Karpas-422 (cell line): ENCODE measurements at regions not wholly inside any gene's neighbourhood (a gene's known extent, or its start where the extent isn't known, plus 50 kb on each side); places are given as distances from the start of the nearest gene placed in this dataset.

ENCODE experiments used
- DNase-seq: peaks from one replicate; pipeline ENCODE4 v3.0.0-alpha.2; 2015
- H2AFZ ChIP-seq: fragments of 200-600 bp; sonication (generic); 2 replicates; pipeline ENCODE4 v1.6.1; 2014; ENCODE audit warnings: antibody characterized with exemption, low read length, mixed read lengths
- H3K27ac ChIP-seq: fragments of 200-600 bp; sonication (generic); 2 replicates; pipeline ENCODE4 v1.5.1; 2014; ENCODE audit warnings: mild to moderate bottlenecking, low read length, moderate library complexity
- H3K27me3 ChIP-seq: fragments of 200-600 bp; sonication (generic); 2 replicates; pipeline ENCODE4 v1.6.1; 2014; ENCODE audit warnings: low read length, mixed read lengths
- H3K36me3 ChIP-seq: fragments of 200-600 bp; sonication (generic); 2 replicates; pipeline ENCODE4 v1.6.1; 2014; ENCODE audit warnings: low read length, mixed read lengths; ENCODE audit not compliant: insufficient read depth
- H3K4me1 ChIP-seq: fragments of 200-600 bp; sonication (generic); 2 replicates; pipeline ENCODE4 v1.6.1; 2014; ENCODE audit warnings: mild to moderate bottlenecking, low read length, mixed read lengths
- H3K4me2 ChIP-seq: fragments of 200-600 bp; sonication (generic); 2 replicates; pipeline ENCODE4 v1.6.1; 2014; ENCODE audit warnings: low read length, low read depth, mild to moderate bottlenecking; ENCODE audit not compliant: poor library complexity, severe bottlenecking
- H3K4me3 ChIP-seq: fragments of 200-600 bp; sonication (generic); 2 replicates; pipeline ENCODE4 v1.5.1; 2014; ENCODE audit warnings: mild to moderate bottlenecking, antibody characterized with exemption, low read length, mixed read lengths
- H3K79me2 ChIP-seq: fragments of 200-600 bp; sonication (generic); 2 replicates; pipeline ENCODE4 v1.6.1; 2014; ENCODE audit warnings: mild to moderate bottlenecking, low read length, mixed read lengths
- H3K9ac ChIP-seq: fragments of 200-600 bp; sonication (generic); 2 replicates; pipeline ENCODE4 v1.6.0; 2014; ENCODE audit warnings: low read length
- H3K9me2 ChIP-seq: fragments of 200-600 bp; sonication (generic), shearing (Covaris generic); replicated peaks from 2 replicates; pipeline ENCODE4 v1.6.0; 2014; ENCODE audit warnings: mild to moderate bottlenecking, low read length, moderate library complexity; ENCODE audit not compliant: insufficient read depth
- H3K9me3 ChIP-seq: fragments of 300-700, 200-600 bp; sonication (generic); 2 replicates; pipeline ENCODE4 v1.6.1; 2014; ENCODE audit warnings: low read length, mixed read lengths
- H4K20me1 ChIP-seq: fragments of 200-600 bp; sonication (generic); 2 replicates; pipeline ENCODE4 v1.6.1; 2014; ENCODE audit warnings: mild to moderate bottlenecking, antibody characterized with exemption, low read length, low read depth; ENCODE audit not compliant: insufficient read depth

DNA sequence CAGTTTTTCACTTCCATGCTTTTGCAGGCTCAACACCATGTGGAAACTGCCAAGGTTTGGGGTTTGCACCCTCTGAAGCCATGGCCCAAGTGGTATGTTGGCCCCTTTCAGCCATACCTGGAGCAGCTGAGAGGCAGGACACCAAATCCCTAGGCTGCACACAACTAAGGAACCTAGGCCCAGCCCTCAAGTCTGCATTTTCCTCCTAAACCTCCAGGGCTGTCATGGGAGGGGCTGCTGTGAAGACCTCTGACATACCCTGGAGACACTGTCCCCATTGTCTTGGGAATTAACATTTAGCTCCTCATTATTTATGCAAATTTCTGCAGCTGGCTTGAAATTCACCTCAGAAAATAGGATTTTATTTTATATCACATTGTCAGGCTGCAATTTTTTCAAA is 856.1 kb downstream of the TECRL start:
- Histone ChIP-seq H3K4me1 (no peaks in the 10 kb centered on the region), H3K36me3 (no peaks in the 10 kb centered on the region), H3K4me2 (no peak overlapping the region), H3K9ac (no peak overlapping the region), H3K9me2 (no peaks in the 10 kb centered on the region), H3K27me3 (no peaks in the 10 kb centered on the region), H3K9me3 (peaks cover 35% of the 10 kb centered on the region), H3K27ac (no peak overlapping the region), H4K20me1 (no peaks in the 10 kb centered on the region), H3K79me2 (no peaks in the 10 kb centered on the region), H3K4me3 (no peak overlapping the region), H2AFZ (no peak overlapping the region)
- no peak for DNase-seq

- H4K20me1 ChIP-seq = no peaks in the 10 kb centered on the region
- H3K9ac ChIP-seq = no peak overlapping the region
Measured at GRCh38 chr4:63541828-63542227, 867.4 kb downstream of the TECRL start.

DNA sequence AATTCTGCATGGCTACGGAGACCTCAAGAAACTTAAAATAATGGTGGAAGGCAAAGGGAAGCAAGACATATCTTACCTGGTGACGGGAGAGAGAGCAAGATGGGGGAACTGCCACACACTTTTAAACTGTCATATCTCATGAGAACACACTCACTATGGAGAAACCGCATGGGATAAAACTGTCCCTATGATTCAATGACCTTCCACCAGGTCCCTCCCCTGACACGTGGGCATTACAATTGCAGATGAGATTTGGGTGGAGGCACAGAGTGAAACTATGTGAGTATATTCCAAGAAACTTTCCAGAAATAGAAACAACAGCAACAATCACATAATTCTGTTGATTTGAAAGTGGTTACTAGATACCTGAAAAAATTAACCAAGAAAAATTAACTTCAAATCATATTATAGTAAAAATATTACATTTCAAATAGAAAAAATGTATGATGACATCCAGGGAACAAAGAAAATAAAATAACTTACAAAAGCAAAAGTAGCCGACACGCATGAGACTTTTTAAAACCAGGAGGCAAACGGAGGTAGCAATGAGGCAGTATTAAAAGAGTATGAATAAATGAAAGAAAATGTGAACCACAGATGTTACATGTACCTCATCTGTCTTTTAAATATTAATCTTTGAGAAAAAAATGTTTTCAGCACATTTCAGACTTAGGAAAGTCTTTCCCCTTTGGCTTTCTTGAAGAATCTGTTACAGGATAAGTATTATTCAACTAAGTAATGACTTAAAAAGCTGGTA is 879.5 kb downstream of the TECRL start:
- no peak overlapping the region for H2AFZ ChIP-seq
- no peak overlapping the region for H3K4me2 ChIP-seq
- no peaks in the 10 kb centered on the region for H3K36me3 ChIP-seq
- H3K27me3 ChIP-seq = no peaks in the 10 kb centered on the region
- no peak overlapping the region for H3K4me3 ChIP-seq
- peaks cover 12% of the 10 kb centered on the region for H3K9me3 ChIP-seq
- no peak for DNase-seq
- no peak overlapping the region for H3K9ac ChIP-seq
- H4K20me1 ChIP-seq = no peaks in the 10 kb centered on the region
- no peaks in the 10 kb centered on the region for H3K79me2 ChIP-seq
- H3K4me1 ChIP-seq = no peaks in the 10 kb centered on the region
- no peaks in the 10 kb centered on the region for H3K9me2 ChIP-seq
- H3K27ac ChIP-seq = no peak overlapping the region

More at GRCh38 chr4:63541828-63542227, 867.4 kb downstream of the TECRL start:
- H3K27ac ChIP-seq = no peak overlapping the region
- H3K27me3 ChIP-seq = no peaks in the 10 kb centered on the region
- no peaks in the 10 kb centered on the region for H3K9me2 ChIP-seq
- no peak overlapping the region for H3K4me3 ChIP-seq
- H3K79me2 ChIP-seq = no peaks in the 10 kb centered on the region
- peaks cover 16% of the 10 kb centered on the region for H3K9me3 ChIP-seq
- no peaks in the 10 kb centered on the region for H3K4me1 ChIP-seq
- no peak overlapping the region for H3K4me2 ChIP-seq
- no peaks in the 10 kb centered on the region for H3K36me3 ChIP-seq
- no peak overlapping the region for H2AFZ ChIP-seq
- no peak for DNase-seq

DNA sequence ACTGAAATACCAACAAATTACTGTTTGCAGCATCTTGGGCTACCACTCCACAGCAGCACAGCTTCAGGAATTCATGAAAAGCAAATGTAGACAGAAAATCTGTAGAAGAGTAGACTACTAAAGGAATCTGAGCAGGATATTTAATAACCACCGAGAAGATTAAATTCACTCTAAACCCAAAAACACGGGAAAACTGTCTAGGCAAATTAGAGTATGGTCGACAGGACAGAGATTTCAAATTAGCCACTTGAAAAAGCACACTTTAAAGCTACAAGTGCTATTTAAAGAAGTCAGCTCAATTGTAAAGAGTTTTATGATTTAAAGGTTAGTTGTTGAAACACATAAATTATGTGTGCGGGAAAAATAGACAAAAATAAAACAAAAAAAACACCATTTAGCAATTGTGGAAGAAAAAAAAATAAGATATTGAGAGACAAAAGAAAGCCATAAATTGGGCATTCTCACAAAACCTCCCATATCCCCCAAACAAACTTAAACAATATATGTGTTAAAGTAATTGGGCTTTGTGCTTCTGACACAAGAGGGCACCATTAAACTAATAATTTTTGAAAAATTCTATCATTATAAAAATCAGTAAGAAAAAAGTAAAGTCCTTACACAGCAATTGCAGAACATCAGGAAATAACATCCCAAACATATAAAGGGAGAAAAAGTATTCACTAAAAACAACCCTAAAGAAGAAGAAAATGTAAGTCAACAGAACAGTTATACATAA is 880.8 kb downstream of the TECRL start:
- Histone ChIP-seq H3K4me3 (no peak overlapping the region), H3K4me2 (no peak overlapping the region), H3K36me3 (no peaks in the 10 kb centered on the region), H3K9me2 (no peaks in the 10 kb centered on the region), H3K4me1 (no peaks in the 10 kb centered on the region), H3K27ac (no peak overlapping the region), H4K20me1 (no peaks in the 10 kb centered on the region), H3K9me3 (peaks cover 12% of the 10 kb centered on the region), H3K27me3 (no peaks in the 10 kb centered on the region), H3K79me2 (no peaks in the 10 kb centered on the region), H2AFZ (no peak overlapping the region), H3K9ac (no peak overlapping the region)
- peak; percentile 48 for DNase-seq

- Histone ChIP-seq H3K27me3 (no peaks in the 10 kb centered on the region), H2AFZ (no peak overlapping the region), H3K36me3 (no peaks in the 10 kb centered on the region), H3K79me2 (no peaks in the 10 kb centered on the region), H3K9ac (no peak overlapping the region), H3K27ac (no peak overlapping the region), H3K9me2 (no peaks in the 10 kb centered on the region), H4K20me1 (no peaks in the 10 kb centered on the region), H3K4me2 (no peak overlapping the region), H3K4me1 (no peaks in the 10 kb centered on the region), H3K4me3 (no peak overlapping the region), H3K9me3 (peaks cover 11% of the 10 kb centered on the region)
- no peak for DNase-seq
Measured at GRCh38 chr4:63526251-63526650, 883.0 kb downstream of the TECRL start.

DNA sequence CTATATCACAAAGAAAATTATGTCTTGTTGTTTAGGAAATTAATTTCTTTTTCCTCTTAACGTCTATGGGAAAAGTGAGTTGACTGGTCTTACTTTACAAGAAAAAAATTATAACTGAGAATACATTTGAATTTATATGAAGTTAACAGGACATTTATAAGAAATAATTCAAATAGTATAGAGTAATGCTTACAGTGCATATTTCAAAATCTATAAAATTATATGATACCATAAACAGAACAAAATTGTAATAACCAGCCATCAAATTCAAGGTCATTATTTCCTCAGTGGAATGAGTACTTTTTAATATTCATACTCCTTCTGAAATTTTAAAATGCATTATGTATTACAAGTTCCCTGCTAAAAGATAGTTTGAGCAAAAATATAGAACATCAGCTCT is 884.5 kb downstream of the TECRL start:
- H2AFZ ChIP-seq = no peak overlapping the region
- no peak overlapping the region for H3K4me2 ChIP-seq
- H3K9ac ChIP-seq = no peak overlapping the region
- no peaks in the 10 kb centered on the region for H3K9me2 ChIP-seq
- H4K20me1 ChIP-seq = no peaks in the 10 kb centered on the region
- no peaks in the 10 kb centered on the region for H3K4me1 ChIP-seq
- H3K36me3 ChIP-seq = no peaks in the 10 kb centered on the region
- H3K9me3 ChIP-seq = peaks cover 20% of the 10 kb centered on the region
- H3K4me3 ChIP-seq = no peak overlapping the region
- no peaks in the 10 kb centered on the region for H3K79me2 ChIP-seq
- no peaks in the 10 kb centered on the region for H3K27me3 ChIP-seq
- no peak for DNase-seq
- H3K27ac ChIP-seq = no peak overlapping the region

DNA sequence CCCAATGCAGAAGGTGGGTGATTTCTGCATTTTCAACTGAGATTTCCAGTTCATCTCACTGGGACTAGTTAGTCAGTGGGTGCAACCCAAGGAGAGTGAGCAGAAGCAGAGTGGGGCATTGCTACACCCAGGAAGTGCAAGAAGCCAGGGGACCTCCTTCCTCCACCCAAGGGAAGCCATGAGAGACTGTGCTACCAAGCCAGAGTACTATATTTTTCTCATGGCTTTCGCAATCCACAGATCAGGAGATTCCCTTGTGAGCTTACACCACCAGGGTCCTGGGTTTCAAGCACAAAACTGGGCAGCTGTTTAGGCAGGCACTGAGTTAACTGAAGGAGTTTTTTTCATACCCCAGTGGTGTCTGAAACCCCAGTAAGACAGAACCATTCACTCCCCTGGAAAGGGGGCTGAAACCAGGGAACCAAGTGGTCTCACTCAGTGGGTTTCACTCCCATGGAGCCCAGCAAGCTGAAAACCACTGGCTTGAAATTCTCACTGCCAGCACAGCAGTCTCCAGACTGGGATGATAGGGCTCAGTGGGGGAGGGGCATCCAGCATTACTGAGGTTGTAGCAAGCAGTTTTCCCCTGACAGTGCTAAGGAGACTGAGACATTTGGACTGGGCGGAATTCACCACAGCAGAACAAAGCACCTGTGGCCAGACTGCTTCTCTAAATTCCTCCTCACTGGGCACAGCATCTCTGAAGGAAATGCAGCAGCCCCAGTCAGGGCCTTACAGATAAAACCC is 903.4 kb downstream of the TECRL start:
- H3K4me1 ChIP-seq = no peaks in the 10 kb centered on the region
- H2AFZ ChIP-seq = no peak overlapping the region
- H3K9ac ChIP-seq = no peak overlapping the region
- H3K79me2 ChIP-seq = no peaks in the 10 kb centered on the region
- no peak overlapping the region for H3K27ac ChIP-seq
- no peak overlapping the region for H3K4me3 ChIP-seq
- no peaks in the 10 kb centered on the region for H3K27me3 ChIP-seq
- H3K4me2 ChIP-seq = no peak overlapping the region
- no peaks in the 10 kb centered on the region for H4K20me1 ChIP-seq
- no peaks in the 10 kb centered on the region for H3K9me2 ChIP-seq
- H3K9me3 ChIP-seq = peaks cover 27% of the 10 kb centered on the region
- DNase-seq = no peak
- no peaks in the 10 kb centered on the region for H3K36me3 ChIP-seq

- no peaks in the 10 kb centered on the region for H3K9me2 ChIP-seq
- no peak for DNase-seq
- H2AFZ ChIP-seq = no peak overlapping the region
- H3K27ac ChIP-seq = no peak overlapping the region
- no peaks in the 10 kb centered on the region for H3K4me1 ChIP-seq
- no peaks in the 10 kb centered on the region for H3K27me3 ChIP-seq
- H3K9me3 ChIP-seq = peaks cover 50% of the 10 kb centered on the region
- H3K36me3 ChIP-seq = no peaks in the 10 kb centered on the region
- no peaks in the 10 kb centered on the region for H3K79me2 ChIP-seq
- no peaks in the 10 kb centered on the region for H4K20me1 ChIP-seq
- no peak overlapping the region for H3K4me3 ChIP-seq
- H3K4me2 ChIP-seq = no peak overlapping the region
- no peak overlapping the region for H3K9ac ChIP-seq
Measured at GRCh38 chr4:63493265-63493664, 916.0 kb downstream of the TECRL start.
